Fibroblast of skin of left quadriceps (primary cell): ENCODE measurements at regions not wholly inside any gene's neighbourhood (a gene's known extent, or its start where the extent isn't known, plus 50 kb on each side); places are given as distances from the start of the nearest gene placed in this dataset.

Experiments
- DNase-seq, 2 experiments: peaks; one replicate each; pipeline ENCODE4 v3.0.0-alpha.2; 2013; ENCODE audit warnings: low read depth in 2 of 2

DNA sequence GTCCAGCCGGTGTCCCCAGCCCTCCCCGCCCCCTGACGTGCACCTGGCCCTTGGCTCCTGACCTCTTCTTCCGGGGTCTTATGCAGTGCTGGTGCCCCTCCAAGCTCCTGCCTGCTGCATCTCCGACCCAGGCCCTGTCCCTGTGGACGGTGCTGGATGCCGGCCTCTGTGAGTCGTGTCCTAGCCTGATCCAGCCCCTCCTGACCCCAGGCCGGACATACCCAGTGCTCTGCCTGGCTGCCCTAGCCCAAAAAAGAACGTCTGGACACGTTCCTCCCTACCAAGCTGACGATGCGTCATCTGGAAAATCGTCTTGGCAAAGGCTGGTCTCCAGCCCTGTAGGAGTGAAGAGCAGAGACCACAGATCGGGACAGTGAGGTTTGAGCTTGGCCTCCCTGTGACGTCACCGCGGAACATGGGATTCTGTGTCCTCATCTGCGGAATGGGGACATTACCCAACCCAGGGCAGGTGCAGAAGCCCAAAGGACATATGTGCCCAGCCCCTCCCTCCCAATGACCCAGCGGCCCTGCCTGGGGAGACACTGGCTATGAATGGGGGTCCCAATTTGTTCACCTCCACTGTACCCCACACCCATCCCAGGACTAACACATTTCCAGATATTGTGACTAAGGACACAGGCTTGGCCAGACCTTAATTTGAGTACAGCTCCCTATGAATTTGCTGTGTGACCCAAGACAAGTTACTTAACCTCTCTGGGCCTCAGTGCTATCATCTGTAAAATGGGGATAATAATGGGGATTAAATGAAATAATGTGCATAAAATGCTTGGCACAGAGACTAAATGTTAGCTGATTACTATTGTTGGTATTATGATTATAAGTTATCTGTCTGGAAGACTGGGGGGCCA lies 51.0 kb upstream of the BCL11B start:
- no peak for DNase-seq

DNA sequence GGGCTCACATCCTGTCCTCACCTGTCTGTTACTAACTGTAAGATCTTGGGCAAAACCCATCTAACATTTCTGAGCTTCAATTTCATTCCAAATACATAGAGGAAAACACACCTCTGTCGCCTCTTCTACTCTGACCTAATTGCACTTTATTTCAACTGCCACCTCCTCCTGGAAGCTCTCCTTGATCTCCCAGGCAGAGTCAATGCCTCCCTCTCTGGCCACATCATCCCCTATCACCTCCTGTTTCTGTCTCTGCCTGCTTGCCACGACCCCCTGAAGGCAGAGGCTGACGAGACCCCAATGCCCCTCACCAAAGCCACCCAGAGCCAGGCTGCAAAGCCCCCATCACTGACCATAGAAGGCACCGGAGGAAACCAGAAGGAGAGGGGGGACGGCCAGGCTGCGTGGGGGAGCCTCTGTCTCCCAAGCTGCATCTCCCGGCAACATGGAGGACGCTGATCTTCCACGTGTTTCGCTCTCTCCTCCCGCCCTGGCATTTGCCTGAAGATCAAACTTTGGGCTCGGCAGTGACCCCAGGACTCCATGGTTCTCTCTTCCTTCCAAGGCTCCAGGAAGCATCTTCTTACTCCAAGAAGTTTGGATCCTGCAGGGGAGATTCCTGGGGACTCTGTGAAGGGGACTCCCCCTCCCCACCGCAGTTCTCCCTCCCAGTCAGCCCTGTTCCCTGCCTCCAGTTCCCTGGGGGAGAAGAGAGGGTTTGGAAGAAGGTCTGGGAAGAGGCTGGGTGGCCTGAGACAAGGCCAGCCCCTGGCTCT lies 50.1 kb upstream of the BCL11B start:
- DNase-seq: no peak
